ENCODE measurements at regions not wholly inside any gene's neighbourhood (a gene's known extent, or its start where the extent isn't known, plus 50 kb on each side); places are given as distances from the start of the nearest gene placed in this dataset.

- Histone ChIP-seq H3K27ac (ENCODE audit: low read length) (no peak overlapping the region), H3K36me3 (ENCODE audit: insufficient read depth, low read length) (no peaks in the 10 kb centered on the region), H3K9ac (ENCODE audit: low read length) (no peak overlapping the region), H3K4me3 (ENCODE audit: low read length) (no peak overlapping the region), H3F3A (ENCODE audit: insufficient read depth, low read length, poor library complexity, severe bottlenecking) (no peaks in the 10 kb centered on the region), H3K9me2 (ENCODE audit: insufficient read depth, low read length) (no peaks in the 10 kb centered on the region), H2AFZ (ENCODE audit: low read depth, low read length) (no peak overlapping the region), H4K20me1 (ENCODE audit: insufficient read depth) (no peaks in the 10 kb centered on the region), H3K9me3 (ENCODE audit: low read length) (no peaks in the 10 kb centered on the region), H3K79me2 (replicated peaks; ENCODE audit: insufficient read depth, low read length) (no peaks in the 10 kb centered on the region), H3K4me2 (ENCODE audit: low read length) (no peak overlapping the region), H3K27me3 (ENCODE audit: insufficient read depth, low read depth, low read length) (no peaks in the 10 kb centered on the region)
- no peak for TF ChIP-seq EZH2 (IDR thresholded peaks at IDR 0.05; ENCODE audit: borderline replicate concordance, insufficient read depth, low read length, poor library complexity, severe bottlenecking)
- TF ChIP-seq SMC3 (conservative IDR thresholded peaks at IDR 0.05; ENCODE audit: poor library complexity), result no peak
- TF ChIP-seq RAD21 (conservative IDR thresholded peaks at IDR 0.05), result no peak
- TF ChIP-seq TAF1 (IDR thresholded peaks at IDR 0.05; ENCODE audit: low read depth), result no peak
- no peak for TF ChIP-seq POLR2AphosphoS5 (IDR thresholded peaks at IDR 0.05)
- no peak for TF ChIP-seq REST (IDR thresholded peaks at IDR 0.05; ENCODE audit: borderline replicate concordance)
- TF ChIP-seq CTCF (IDR thresholded peaks at IDR 0.05; ENCODE audit: poor library complexity, severe bottlenecking), result no peak
- TF ChIP-seq MXI1 (conservative IDR thresholded peaks at IDR 0.05; ENCODE audit: poor library complexity, severe bottlenecking), result no peak
- no peak for TF ChIP-seq EP300 (conservative IDR thresholded peaks at IDR 0.05; ENCODE audit: poor library complexity, severe bottlenecking)
These were observed 1092.5 kb upstream of the SEMA6A start for GRCh38 chr5:117667105-117667504.

- H3F3A ChIP-seq (ENCODE audit: insufficient read depth, low read length, poor library complexity, severe bottlenecking), result no peaks in the 10 kb centered on the region
- H3K9me2 ChIP-seq (ENCODE audit: insufficient read depth, low read length), result no peaks in the 10 kb centered on the region
- H3K27ac ChIP-seq (ENCODE audit: low read length), result no peak overlapping the region
- TF ChIP-seq EZH2 (IDR thresholded peaks at IDR 0.05; ENCODE audit: borderline replicate concordance, insufficient read depth, low read length, poor library complexity, severe bottlenecking) (no peak), RAD21 (conservative IDR thresholded peaks at IDR 0.05) (no peak), REST (IDR thresholded peaks at IDR 0.05; ENCODE audit: borderline replicate concordance) (no peak), TAF1 (IDR thresholded peaks at IDR 0.05; ENCODE audit: low read depth) (no peak), CTCF (IDR thresholded peaks at IDR 0.05; ENCODE audit: poor library complexity, severe bottlenecking) (no peak), POLR2AphosphoS5 (IDR thresholded peaks at IDR 0.05) (no peak), MXI1 (conservative IDR thresholded peaks at IDR 0.05; ENCODE audit: poor library complexity, severe bottlenecking) (no peak), SMC3 (conservative IDR thresholded peaks at IDR 0.05; ENCODE audit: poor library complexity) (no peak), EP300 (conservative IDR thresholded peaks at IDR 0.05; ENCODE audit: poor library complexity, severe bottlenecking) (no peak)
- H3K4me3 ChIP-seq (ENCODE audit: low read length), result no peak overlapping the region
- H3K9ac ChIP-seq (ENCODE audit: low read length), result no peak overlapping the region
- H2AFZ ChIP-seq (ENCODE audit: low read depth, low read length), result no peak overlapping the region
- no peaks in the 10 kb centered on the region for H3K36me3 ChIP-seq (ENCODE audit: insufficient read depth, low read length)
- H3K79me2 ChIP-seq (replicated peaks; ENCODE audit: insufficient read depth, low read length), result no peaks in the 10 kb centered on the region
- no peaks in the 10 kb centered on the region for H3K9me3 ChIP-seq (ENCODE audit: low read length)
- no peaks in the 10 kb centered on the region for H3K27me3 ChIP-seq (ENCODE audit: insufficient read depth, low read depth, low read length)
- H3K4me2 ChIP-seq (ENCODE audit: low read length), result no peak overlapping the region
- no peaks in the 10 kb centered on the region for H4K20me1 ChIP-seq (ENCODE audit: insufficient read depth)
These were observed 1090.5 kb upstream of the SEMA6A start for GRCh38 chr5:117665121-117665520.
